ENCODE measurements at regions not wholly inside any gene's neighbourhood (a gene's known extent, or its start where the extent isn't known, plus 50 kb on each side); places are given as distances from the start of the nearest gene placed in this dataset.
"Not testable (repeated sequence)": the region's sequence is repeated elsewhere in the genome, so short reads cannot be mapped to it uniquely, and the experiment has no call there.

DNA sequence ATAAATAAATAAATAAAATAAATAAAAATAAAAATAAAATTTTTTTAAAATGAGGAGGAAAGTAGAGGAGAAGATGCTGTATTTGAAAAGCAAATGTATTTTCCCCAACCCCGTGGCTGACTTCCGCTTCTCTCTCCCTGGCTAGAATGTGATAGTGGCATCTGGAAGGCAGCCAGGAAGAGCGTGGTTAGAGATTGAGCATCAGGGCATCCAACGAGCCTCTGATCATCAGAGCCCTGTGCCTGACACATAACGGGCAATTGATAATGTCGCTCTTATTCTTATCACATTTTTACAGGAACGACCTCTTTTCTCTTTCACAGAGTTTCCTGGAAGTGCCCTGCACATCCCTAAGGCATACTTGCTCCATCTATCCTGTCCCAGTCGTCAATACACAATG, 496.9 kb upstream of the TMEM132C start:
- DNase-seq = no peak

DNA sequence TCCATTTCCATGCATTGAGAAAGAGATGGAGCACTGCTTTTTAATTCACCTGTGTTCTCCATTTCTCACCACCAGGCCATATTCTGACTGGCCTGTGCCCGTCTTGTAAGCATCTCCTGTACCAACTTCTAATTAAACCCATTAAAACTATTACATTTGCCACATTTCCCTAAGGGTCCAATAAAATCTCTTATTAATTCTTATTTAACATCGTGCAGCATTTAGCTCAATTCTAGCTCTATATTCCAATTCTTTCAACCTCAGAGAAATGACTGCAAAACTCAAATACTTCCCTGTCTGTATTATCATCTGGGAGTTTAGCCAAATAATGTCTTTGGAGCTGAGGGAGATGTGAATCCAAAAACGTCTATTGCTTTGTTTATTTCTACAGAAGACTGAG, 495.4 kb upstream of the TMEM132C start:
- no peak for DNase-seq

- DNase-seq = no peak
These were observed 493.4 kb upstream of the TMEM132C start for GRCh38 chr12:127773520-127773919.

GRCh38 chr12:127774828-127775227, 492.1 kb upstream of the TMEM132C start:
- no peak for DNase-seq

- DNase-seq = no peak
These were observed 487.5 kb upstream of the TMEM132C start for GRCh38 chr12:127779301-127780045.

GRCh38 chr12:127780881-127781280, 486.1 kb upstream of the TMEM132C start:
- no peak for DNase-seq

GRCh38 chr12:127781336-127781735, 485.6 kb upstream of the TMEM132C start:
- DNase-seq = peak; percentile 10

DNA sequence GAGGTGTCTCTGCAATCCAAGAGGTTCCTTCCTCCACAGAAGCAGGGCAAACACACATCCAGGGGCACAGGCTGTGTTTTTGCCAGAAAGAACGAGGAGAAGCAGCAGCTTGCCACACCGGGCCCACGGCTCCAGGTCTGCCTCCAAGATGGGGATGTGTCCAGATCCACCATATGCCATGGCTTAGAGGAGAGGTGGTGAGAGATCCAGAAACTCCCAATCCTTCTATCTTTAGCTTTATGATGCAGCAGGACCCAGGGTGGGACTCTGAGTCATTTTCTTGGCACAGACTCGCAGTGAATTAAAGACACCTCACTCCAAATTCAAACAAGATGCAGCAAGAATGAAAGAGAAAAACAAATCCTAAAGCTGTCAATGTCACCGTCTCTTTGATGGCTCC, 481.4 kb upstream of the TMEM132C start:
- no peak for DNase-seq

DNA sequence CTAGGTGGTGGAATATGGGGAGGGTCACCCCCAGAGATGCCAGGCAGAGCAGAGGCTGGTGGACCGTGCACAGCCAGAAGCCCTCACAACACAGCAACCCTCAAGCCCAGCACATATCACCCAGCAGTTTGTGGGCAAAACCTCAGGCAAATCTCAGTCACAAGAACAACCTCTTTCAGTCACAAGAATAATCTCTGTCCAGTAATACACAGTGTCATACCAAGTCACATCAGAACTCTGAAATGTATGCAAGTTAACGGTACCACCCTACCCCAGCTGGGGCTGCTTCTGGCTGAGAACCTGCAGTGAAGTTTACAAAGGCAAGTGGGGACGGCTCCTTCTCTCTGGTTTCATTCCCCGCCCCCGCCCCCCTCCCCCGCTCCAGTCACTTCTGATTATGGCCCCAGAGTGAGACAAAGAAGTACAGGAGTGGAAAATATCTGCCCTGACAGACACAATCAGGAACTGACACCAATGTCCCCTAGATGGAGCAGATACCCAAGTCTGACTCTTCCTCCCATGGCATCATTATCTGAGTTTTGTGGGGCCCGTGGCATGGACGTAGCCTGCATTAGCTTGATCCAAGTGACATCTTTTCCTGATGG, 480.9 kb upstream of the TMEM132C start:
- no peak for DNase-seq

GRCh38 chr12:127787544-127787943, 479.4 kb upstream of the TMEM132C start:
- DNase-seq = no peak

DNA sequence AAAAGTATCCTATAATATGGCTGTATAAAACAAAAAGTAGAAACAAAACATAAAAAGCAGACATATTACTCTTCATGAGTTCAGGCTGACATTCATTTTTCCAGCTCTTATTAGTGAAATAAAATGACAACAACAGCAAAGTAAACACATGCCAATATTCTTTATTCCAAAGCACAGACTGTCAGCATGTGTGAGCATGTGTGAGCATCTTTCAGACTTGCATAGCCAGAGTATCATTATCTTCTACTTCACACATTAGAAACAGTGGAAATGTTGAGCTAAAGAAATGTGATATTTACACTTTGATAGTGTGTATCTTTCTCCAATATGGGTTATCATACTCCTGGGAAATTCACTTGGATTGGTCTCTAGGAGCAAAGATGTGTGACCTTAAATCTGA, 476.6 kb upstream of the TMEM132C start:
- no peak for DNase-seq

DNA sequence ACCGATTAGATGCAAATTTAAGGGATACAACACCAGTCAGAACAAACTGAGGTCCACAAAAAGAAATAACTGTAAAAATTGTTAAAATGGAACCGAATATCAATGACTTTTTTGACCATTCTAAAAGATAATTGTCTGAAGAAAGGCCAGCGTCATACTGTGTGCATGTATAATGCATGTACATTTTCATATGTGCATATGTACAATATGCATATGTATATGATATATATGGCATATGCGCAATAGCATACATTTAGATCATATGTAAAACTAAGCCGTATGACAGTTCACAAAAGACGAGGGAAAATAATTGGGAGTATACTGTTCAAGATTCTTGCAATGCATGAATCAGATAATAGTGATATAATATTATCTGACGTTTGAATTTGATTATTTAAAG, 475.8 kb upstream of the TMEM132C start:
- DNase-seq = no peak

DNA sequence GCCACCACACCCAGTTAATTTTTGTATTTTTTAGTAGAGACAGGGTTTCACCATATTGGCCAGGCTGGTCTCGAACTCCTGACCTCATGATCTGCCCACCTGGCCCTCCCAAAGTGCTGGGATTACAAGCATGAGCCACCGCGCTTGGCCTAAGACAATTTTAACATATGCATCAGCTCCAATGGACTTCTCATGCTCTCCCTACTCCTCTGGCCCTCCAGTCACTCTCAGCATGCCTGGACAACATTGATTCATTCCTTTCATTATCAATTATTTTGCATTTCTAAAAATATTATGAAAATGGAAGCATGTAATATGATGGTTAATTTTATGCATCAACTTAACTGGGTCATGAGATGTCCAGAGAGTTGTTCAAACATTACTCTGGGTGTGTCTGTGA, 469.1 kb upstream of the TMEM132C start:
- no peak for DNase-seq

- DNase-seq = no peak
These were observed 464.7 kb upstream of the TMEM132C start for GRCh38 chr12:127802271-127802670.

- no peak for DNase-seq
These were observed 463.4 kb upstream of the TMEM132C start for GRCh38 chr12:127803545-127803944.

DNA sequence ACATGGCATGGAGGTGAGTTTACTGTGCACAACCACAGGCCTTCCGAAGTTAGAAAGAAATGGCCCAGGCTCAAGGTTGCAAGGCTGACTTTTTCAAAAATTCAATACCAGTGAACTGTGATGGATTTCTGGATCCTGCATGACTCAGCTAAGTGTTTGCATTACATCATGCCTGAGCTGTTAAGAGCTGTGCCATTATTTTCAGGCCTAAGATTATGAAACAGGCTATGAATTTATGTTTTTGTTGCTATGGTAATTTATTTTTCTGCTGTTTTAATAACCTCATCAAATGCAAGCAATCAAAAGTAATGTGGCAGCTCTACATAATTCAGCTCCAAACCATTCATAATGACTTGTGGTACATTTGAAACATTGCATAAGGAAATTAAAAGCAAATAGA, 457.7 kb upstream of the TMEM132C start:
- DNase-seq = no peak

- DNase-seq = no peak
These were observed 456.9 kb upstream of the TMEM132C start for GRCh38 chr12:127810041-127810440.

- not testable (repeated sequence) for DNase-seq
These were observed 456.5 kb upstream of the TMEM132C start for GRCh38 chr12:127810459-127810858.

- DNase-seq = no peak
These were observed 455.0 kb upstream of the TMEM132C start for GRCh38 chr12:127811988-127812387.

- DNase-seq = no peak
These were observed 453.8 kb upstream of the TMEM132C start for GRCh38 chr12:127813147-127813546.

- no peak for DNase-seq
These were observed 447.9 kb upstream of the TMEM132C start for GRCh38 chr12:127819056-127819455.

DNA sequence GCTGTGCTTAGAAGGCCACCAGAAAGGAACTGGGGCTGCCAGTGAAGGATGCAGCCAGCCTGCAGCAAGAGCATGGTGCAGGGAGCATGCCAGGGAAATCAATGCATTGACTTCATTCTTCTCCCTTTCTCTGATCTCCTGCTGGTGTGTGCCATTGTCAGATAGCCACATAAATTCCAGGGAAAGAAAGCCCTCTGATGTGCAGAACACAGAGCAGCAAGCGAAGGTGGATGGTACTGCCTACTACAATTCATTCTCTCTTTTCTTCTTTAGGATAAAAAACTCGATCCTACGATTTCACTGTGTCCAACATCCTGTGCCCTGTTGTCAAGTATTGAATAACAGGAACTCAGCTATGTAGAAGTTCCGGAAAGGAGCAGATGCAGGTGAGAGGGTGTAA, 446.7 kb upstream of the TMEM132C start:
- DNase-seq = no peak

GRCh38 chr12:127820846-127821245, 446.1 kb upstream of the TMEM132C start:
- DNase-seq = no peak

GRCh38 chr12:127822809-127823411, 444.1 kb upstream of the TMEM132C start:
- DNase-seq = no peak

Measured in NCI-H1694 (cell line).